CD4-positive, alpha-beta T cell treated with Interferon gamma for 1 hour (primary cell): ENCODE measurements at regions not wholly inside any gene's neighbourhood (a gene's known extent, or its start where the extent isn't known, plus 50 kb on each side); places are given as distances from the start of the nearest gene placed in this dataset.

Experiments
- DNase-seq: peaks from one replicate; pipeline ENCODE4 v3.0.0-alpha.2; 2020

DNA sequence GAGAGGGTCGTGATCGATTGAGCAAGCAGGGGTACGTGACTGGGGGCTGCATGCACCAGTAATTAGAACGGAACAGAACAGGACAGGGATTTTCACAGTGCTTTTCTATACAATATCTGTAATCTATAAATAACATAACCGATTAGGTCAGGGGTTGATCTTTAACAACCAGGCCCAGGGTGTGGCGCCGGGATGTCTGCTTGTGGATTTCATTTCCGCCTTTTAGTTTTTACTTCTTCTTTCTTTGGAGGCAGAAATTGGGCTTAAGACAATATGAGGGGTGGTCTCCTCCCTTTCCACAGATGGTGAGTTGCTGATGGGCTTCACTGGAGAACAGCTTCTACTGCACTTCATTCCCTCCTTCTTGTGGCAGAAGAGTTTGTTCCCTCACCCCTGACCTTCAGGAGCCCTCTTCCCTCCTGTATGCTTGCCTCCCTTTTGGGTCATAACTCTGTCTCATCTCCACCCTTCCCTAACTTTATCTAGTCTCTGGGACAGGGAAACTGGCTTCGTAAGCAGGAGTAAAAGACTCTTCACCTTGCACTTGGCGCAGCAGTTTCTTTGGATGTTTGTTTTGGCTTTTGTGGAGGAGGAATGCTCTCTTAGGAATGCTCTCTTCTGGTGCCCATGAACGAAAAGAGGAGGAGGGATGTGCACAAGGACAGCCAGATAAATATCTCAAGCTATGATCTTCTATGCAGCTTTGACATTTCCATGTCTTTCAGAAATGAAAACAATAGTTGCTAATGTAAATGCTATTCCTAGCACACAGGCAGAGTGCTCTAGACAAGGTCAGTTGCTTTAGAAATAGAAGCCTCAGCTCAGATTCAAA lies 139.8 kb upstream of the RPS23 start:
- no peak for DNase-seq

GRCh38 chr5:82416512-82416911 lies 138.4 kb upstream of the RPS23 start:
- no peak for DNase-seq

GRCh38 chr5:82414041-82414388 lies 135.9 kb upstream of the RPS23 start:
- DNase-seq: no peak

DNA sequence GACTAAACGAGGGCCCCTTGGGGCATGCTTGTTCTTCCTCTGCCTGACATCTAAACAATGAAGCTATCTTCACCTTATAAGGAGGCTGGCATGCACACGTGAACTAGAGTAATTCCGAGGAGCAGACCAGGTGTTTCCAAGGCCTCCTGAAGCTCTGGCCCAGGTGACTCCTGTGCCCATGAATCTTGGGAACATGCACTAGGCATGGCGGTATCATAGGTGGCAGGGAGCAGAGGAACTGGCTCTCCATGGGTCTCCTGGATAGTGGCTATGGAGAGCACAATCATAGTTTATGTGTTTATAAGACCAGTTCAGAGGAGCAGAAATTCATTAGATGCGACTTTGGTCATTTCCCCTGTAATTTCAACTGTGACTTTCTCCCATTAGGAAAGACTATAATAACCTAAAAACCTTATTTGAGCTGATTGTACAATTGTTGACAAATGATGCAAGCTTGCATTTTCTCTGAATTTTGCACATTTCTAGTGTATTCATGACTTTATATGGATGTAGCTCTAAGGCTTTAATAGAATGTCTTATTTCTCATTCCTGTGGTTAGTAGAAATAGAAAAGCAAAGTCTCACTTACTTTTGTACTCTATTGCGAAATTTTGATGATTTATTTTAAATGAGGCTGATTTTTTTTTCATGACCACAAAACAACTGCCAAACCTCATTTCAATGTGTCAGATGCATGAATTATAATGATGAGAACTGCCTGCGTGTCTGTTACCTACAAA lies 135.3 kb upstream of the RPS23 start:
- DNase-seq: no peak

DNA sequence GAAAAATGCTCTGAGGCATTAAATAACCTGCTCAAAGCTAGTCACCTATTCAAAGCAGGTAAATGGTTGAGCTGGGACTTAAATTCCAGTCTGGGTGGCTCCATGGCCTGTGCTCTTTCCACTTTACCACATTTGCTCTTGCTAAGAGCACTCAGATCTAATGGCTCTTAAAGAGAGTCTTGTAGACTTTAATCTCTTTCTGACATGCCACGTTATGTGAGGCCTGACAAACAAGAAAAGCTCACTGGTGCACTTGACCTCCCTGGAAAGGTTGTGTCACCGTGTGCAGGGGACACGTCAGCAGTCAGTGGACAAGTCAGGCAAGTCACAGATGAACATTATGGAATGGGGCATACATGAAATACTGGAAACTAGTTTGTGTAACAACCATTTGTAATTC lies 129.9 kb upstream of the RPS23 start:
- DNase-seq: no peak

DNA sequence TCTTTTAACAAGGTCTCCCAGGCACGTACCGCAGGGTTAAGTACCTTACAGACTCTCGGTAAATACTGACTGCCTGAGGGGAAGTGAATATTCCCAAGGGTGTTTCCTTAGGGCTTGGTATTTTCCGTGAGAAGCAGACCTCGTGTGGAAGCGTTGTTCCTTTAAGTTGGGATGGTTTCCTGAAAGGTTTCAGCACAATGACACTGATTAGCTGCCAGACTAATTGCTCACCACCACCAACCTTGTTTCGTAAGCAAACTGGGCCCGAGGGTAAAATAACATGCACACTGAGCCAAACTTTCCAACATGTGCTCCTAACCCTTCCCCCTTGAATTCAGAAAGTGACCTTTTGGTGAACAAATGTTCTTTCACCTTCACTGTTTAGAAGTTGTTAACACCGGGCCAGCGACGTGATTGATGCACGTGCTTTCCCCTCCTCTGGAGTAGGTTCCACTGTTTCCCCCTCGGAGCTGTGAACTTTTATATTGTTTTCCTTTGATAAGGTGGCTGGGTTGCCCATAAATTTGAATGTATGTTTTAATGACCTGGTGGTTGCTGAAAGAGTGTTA lies 128.1 kb upstream of the RPS23 start:
- DNase-seq: no peak

- DNase-seq: no peak
Measured at GRCh38 chr5:82405618-82406204, 127.6 kb upstream of the RPS23 start.

- DNase-seq: no peak
Measured at GRCh38 chr5:82405161-82405560, 127.0 kb upstream of the RPS23 start.

DNA sequence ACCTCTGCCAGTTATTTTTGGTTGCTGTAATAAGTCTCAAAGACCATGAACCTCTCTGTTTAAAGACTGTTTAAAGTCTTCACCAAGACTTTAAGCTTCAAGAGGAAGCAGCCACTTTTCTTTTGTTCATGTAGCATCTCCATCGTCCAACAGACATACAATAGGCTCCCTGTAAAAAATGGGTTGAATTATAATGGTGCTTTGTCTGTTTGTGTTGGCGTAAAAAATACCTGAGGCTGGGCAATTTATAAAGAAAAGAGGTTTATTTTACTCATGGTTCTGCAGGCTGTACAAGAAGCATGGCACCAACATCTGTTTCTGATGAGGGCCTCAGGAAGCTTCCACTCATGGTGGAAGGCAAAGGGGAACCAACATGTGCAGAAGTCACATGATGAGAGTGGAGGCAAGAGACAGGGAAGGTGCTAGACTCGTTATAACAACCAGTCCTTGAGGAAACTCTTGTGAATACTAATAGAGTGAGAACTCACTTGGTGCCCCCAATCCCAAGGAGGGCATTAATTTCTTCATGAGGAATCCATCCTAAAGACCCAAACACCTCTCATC lies 126.3 kb upstream of the RPS23 start:
- no peak for DNase-seq

GRCh38 chr5:82403724-82404123 lies 125.6 kb upstream of the RPS23 start:
- no peak for DNase-seq

DNA sequence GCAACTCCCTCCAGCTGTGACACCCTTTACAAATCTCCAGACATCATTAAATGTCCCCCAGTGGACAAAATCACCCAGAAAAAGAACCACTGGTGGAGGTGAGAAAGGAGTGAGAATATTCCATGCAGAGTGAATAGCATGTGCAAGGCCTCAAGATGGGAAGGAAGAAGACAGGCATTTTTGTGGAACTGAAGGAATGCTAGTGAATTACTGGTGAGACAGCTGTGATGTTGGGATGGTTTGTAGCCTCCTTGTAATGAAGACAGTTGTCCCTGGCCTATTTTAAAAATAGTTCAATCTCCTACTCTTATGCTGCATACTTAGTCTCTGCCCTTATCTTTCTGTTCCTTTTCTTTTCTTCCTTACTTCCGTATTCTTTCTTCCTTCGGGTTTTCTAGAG lies 124.9 kb upstream of the RPS23 start:
- DNase-seq: no peak

DNA sequence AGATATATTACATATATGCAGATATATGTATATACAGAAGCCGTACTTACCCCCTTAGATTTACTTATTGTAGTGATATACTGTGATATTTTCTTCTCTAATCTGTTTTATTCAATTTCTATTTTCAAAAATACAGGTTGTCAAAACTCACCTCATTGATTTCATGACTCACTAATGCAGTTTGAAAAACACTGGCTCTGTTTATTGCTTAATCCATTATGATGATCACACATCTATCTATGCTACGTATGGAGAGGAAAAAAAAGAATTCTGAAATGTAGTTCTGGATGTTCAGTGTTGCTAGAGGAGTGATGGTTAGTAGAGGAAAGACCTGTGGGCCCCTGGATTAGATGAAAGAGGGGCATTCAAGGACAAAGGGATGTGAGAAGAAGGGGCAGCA lies 121.0 kb upstream of the RPS23 start:
- DNase-seq: no peak

DNA sequence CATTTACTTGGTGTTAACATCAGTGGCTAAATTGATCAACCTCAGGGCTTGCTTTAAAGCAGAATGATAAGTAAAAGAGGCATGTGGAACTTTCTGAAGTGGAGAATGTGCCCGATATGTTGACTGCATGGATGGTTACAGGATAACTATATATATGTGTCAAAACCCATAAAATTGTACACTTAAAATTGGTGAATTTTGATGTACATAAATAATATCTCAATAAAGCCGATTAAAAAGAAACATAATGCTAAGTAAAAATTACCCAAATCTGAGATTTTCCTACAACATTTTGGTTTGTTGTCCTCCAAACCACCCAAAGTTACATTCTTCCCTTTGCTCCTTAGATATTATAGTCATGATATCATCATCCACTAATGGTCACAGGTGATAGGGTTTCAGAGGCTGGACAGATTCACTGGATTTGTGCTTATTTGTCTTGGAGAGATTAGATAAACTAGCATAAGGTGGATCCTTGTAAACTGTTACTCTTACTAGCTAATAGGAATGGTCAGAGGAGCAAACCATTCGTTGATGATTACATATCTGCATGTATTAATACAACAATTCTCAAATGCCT lies 119.7 kb upstream of the RPS23 start:
- DNase-seq: no peak

- no peak for DNase-seq
Measured at GRCh38 chr5:82396871-82397514, 118.8 kb upstream of the RPS23 start.

GRCh38 chr5:82396396-82396795 lies 118.2 kb upstream of the RPS23 start:
- DNase-seq: no peak

DNA sequence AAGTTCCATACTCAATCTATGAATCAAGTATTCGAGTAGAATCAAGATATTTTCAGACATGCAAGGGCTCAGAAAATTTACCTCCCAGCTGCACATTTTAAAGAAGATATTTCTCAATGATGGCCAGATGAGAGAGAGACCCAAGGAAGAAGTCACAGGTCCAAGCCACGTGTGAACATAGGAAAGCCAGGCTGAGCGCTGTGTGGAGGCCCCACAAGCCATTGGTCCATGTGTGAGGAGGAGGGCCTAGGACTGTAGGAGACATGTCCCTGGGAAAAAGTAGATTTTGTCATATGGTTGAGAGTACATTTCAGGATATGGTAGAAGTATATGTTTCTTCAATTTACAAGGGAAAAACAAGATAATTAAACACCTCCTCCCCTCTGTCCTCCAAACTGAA lies 115.8 kb upstream of the RPS23 start:
- no peak for DNase-seq

- no peak for DNase-seq
Measured at GRCh38 chr5:82390088-82390487, 111.9 kb upstream of the RPS23 start.

DNA sequence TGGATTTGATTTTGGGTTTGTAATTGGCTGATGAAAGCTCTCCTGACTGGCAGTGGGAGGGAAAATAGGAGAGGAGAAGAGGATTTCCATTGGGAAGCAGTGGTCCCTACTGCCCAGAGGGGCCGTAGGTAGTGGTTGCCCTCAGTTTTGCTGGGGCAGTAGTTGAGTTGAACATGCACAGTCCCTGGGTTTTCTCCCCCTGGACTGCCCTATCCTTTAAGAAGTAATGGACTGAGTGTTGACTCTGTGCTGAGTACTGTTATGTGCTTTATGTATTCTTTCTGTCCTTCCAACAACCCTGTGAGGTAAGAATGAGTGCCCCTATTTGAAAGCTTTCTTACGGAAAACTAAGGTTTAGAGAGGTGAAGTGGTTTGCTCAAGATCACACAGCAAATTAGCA lies 111.2 kb upstream of the RPS23 start:
- no peak for DNase-seq

DNA sequence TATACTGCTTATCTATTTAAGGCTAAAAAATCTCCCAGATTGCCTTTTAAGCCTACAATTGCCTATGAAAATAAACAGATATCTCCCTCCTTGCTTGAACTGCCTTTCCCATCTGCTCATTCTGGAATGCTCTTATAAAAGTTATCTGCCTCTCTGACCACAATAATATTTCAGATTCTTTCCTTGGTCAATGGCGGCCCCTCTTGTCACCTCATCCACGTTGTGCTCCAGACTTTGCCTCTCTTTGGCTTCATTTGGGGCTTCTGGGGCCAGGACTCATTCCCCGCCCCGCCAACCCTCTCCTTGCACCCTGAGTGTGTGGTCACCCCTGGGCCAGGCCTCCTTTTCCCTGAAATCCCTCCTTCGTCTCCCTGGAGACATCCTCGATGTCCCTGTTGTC lies 110.0 kb upstream of the RPS23 start:
- no peak for DNase-seq

DNA sequence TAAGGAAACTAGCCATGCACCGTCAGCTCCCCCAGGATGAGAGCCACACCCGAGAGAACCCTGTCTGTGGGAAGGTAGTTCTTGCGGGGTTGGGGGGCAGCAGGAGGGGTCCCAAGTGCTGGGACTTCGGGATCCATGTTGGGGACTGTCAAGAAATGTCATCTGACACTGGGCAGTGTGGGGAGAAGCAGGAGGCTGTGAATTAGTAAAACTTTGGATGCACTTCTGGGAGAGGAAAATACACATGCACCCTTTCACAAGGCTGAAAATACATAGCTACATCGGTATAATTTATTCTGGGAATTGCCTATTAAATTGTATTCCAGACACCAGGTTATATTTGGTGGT lies 109.6 kb upstream of the RPS23 start:
- no peak for DNase-seq

GRCh38 chr5:82387001-82387818 lies 109.1 kb upstream of the RPS23 start:
- no peak for DNase-seq

GRCh38 chr5:82386576-82386975 lies 108.4 kb upstream of the RPS23 start:
- no peak for DNase-seq
